HPDE6-E6E7 (cell line): ENCODE measurements at regions not wholly inside any gene's neighbourhood (a gene's known extent, or its start where the extent isn't known, plus 50 kb on each side); places are given as distances from the start of the nearest gene placed in this dataset.
"Not testable (repeated sequence)": the region's sequence is repeated elsewhere in the genome, so short reads cannot be mapped to it uniquely, and the experiment has no call there.

ENCODE experiments used
- DNase-seq: peaks from one replicate; pipeline ENCODE4 v3.0.0; 2011; ENCODE audit warnings: missing footprints; ENCODE audit errors: extremely low spot score

DNA sequence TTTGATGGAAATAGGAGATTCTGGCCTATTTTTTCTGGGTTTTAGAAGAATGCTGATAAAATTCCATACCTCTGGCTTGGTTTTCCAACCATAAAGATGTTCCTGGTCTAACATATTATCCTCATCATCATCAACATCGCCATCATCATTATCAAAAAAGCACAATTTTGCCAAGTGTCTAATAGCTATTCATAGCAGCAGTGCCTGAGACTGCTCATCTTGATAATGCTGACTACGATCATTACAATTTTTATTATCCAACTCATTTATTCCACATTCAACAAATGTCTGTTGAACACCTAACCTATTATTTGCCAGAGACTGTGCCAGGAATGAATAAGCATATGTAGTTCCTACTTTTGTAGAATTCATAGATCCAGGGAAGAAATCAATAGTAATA lies 303.5 kb upstream of the GATB start:
- no peak for DNase-seq

DNA sequence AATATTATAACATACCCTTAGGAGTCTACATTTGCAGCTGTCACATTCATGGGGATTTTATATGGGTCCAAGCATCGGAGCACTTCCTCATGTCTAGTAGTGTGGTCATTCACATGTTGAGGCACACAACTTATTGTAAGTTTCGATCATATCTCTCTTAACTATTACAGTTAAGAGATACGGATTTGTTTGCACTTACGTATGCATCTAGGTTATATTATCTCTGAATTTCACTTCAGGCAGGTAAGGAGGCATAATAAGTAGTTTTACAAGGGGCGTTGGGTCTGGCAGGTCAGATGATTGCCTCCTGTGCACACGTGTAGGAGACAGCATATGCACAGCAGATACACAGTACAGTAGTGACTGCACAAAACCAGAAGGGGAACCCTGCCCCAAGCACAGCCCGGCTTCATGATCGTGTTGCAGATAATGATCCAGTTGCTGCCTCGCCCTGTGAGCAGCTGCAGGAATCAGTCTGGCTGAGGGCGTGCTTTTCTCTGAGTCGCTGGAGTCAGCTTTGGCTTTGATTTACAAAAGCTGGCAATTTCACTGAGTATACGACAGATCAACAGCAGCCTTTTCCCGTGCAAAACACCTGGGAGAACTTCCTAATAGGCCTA lies 302.9 kb upstream of the GATB start:
- no peak for DNase-seq

DNA sequence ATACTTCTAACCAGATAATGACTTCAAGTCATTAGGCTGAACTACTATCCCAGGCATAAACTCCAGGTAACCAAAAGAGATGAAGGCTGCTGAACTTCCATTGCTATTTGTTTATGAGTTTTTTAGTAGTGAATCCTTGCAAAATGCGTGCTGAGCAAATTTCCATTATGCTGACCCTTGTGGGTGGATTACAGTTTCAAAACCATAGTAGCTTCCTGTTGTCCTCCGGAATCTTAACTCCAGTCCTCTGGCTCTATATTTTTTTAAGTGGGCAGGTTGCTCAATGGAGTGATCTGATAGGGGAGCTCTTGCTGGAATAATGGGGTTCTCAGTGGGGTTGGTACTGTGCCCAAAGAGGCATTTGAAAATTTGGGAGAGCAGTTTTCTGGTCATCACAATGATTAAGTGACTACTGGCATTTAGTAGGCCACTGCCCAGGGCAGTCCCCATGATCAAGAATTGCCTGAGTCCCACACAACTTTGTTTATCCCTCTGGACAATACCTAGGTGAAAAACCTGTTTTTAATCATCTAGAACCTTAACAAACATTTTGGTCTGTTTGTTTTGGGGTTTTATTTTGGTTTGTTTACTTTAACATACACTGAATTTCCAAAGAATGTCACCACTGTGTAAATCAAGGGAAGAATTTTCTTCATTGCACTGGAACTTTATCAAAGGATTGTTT lies 302.3 kb upstream of the GATB start:
- no peak for DNase-seq

DNA sequence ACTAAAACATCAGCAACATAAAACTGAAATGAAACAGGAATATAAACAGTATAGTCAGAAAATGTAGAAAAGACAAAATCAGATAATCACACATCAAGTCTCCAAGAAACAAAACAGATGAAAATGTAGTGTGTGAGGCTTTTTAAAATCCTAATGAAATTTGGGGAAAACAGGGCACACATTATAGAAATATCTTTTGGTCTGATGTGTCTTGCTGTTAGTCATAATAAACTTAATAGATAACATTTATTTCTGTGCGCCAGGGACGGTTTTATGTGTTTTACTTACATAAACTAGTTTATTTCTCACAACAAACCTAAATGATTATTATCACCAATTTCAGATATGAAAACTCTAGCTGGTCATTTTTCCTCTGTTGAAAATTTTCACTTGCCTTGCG lies 293.9 kb upstream of the GATB start:
- no peak for DNase-seq

DNA sequence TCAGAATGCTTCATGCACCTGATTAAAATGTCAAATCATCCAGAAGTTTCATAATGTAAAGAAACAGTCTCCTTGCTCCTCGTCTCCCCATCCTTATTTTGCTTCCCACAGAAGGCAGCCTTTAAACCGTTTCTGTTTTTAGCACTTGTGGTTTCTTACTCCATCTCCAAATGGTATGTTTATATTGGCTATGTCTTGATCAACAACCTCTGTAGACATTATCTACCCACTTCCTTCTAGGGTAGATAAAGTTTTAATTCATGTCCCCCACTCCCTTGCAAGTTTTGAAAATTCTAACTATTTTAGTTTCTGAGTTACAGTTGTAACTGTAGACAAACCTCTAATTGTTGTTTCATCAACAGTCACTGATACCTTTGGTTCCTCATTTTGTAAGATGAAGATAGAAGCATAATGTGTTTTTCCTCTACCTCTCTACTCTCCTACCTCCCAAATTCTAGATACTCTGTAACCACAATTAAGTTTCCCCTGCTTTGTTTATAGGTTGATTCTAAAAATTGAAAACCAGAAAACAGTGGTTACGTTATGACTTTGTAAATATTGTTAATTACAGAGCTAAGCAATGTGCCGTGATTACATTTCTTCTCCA lies 291.7 kb upstream of the GATB start:
- no peak for DNase-seq

GRCh38 chr4:152051332-152051731 lies 290.5 kb upstream of the GATB start:
- DNase-seq, result not testable (repeated sequence)

DNA sequence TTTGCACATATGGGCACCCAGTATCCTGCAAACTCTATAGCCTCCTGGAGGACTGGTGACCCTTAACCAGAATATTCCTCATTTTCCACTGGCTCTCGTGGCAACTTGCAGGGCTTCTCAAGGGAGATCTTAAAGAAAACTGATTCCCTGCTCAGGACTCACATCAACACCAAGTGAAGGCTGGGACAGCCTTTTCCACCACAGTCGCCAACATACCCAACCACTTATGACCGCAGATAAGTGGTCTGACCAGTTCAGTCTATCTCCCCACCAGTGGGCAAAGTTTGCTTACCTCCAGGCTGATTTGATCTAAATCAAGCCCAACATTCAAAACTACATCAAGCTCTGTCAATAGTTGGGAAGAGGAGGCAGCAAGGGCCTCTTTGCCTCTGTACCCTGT lies 289.3 kb upstream of the GATB start:
- no peak for DNase-seq

- no peak for DNase-seq
Measured at GRCh38 chr4:152047451-152047850, 286.6 kb upstream of the GATB start.

DNA sequence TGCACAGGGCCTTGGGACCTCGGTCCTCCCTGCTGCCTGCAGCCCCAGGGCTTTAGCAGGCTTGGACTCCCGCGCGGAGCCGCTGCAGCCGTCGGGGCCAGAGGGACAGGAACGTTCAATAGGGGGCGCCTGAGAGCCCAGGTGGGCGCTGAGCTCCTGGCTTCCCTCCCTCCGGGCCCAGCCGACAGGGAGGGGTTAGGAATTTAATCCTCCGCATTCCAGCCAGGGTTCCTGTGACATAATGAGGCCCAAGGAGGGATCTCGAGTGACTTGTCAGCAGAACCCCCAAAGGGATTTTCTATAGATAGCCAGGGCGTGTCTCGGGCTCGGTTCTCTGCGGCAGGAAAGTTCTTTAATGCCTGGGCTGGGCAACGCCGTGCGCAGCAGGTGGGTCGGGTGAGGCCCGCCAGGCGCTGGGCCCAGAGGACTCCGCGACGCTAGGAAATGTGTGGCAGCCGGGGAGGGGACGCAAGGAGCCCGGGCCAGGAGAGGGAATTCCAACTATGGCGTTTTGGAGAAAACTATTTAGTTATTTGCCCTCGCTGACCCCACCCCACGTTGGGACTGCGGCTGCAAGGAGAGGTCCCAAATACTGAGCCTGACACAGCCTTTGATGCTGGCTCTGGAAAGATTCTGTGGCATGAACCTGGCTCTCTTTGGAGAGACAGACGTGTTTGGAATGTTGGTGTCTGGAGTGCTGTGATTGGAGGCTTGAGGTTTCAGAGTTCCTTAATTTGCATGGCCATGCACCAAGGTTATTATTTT lies 285.2 kb upstream of the GATB start:
- DNase-seq, result peak; percentile 13

GRCh38 chr4:152045449-152045806 lies 284.6 kb upstream of the GATB start:
- no peak for DNase-seq

DNA sequence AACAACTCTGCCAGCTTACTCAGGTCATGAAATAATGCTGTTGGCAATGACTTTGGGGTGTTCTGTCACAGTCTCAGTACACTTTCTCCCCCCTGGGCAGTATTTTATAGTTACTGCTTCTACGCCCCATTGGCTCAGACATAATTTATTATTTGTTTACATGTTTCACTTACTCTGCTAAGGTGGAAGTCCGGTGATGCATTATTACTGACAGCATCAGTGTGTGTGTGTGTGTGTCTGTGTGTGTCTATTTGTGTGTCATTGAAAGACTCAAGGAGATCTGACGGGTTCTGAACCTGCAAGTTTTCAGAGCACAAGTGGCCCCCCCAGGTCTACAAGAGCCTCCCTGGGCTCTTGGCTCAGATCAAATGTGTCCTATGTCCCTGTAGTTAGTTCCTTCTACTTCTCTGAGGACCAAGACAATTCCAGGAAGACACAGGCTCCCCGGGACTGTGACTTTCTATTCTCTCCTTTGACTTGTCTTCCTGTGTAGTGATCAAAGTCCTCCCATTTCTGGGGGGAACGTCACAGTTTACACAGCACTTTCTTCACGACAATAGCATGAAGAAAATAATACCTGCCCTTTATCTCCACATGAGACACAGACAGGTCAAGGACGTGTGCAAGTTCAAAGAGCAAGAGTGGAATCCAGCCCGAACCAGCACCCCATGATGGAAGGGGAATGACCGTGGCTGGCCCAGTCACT lies 283.7 kb upstream of the GATB start:
- DNase-seq, result no peak

DNA sequence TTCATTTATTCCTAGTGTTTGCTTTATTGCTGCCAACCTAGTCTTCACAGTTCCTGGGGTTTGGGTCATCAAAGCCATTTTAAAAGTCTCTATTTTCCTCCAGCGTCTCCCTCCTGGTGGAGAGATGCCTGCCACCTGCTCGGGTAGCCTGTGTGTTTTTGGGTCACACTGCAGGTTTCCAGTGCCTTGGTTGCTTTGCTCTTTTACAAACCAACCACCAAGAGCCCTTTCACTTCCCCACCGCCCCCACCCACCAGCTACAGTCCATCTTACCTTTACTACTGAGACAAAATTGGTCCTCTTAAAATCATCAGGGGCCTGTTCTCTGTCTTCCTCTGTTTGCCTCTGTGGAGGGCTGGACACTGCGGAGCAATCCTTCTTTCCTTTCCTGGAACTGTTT lies 280.5 kb upstream of the GATB start:
- DNase-seq, result no peak

- DNase-seq, result no peak
Measured at GRCh38 chr4:152039691-152040090, 278.9 kb upstream of the GATB start.

DNA sequence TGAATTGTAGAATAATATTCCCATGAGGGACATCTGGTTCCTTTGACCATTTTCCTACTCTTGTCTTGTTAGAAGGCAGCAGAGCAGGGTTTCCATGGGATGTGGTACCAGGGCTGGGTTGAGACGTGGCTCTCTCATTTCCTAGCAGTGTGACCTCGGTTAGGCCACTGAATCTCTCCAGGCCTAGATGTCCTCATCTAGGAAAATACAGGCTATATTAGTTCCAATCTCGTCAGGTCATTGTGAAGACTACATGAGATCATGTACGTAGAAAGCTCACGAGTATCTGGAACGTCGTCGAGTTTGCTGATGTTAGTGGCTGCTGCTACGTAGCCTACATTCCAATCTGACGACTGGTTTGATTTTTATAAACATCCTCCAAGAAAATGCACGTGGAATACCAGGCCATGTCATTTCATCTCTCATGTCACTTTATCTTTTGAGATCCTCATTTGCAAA lies 278.2 kb upstream of the GATB start:
- DNase-seq, result no peak

GRCh38 chr4:152038238-152038637 lies 277.4 kb upstream of the GATB start:
- no peak for DNase-seq

- no peak for DNase-seq
Measured at GRCh38 chr4:152037435-152037834, 276.6 kb upstream of the GATB start.

DNA sequence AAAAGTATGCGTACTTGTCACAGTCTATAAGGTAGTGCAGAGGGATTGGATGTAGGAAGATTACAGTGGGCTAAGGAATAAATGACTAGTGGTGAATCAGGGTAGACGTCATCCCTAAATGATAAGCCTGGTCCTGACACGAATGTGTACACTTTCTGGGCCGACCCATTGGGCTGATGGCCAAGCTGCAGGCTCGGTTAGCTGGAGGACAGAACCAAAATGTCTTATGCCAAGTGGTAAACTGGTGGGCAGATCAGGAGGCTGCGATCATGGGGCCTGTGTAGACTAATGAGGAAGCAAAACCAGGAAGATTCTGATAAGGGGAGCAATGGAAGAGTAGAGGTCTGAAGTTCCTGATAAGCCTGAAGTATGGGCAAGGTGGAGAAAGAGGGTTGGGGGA lies 272.8 kb upstream of the GATB start:
- DNase-seq, result no peak

- DNase-seq, result no peak
Measured at GRCh38 chr4:152032722-152033131, 271.9 kb upstream of the GATB start.

DNA sequence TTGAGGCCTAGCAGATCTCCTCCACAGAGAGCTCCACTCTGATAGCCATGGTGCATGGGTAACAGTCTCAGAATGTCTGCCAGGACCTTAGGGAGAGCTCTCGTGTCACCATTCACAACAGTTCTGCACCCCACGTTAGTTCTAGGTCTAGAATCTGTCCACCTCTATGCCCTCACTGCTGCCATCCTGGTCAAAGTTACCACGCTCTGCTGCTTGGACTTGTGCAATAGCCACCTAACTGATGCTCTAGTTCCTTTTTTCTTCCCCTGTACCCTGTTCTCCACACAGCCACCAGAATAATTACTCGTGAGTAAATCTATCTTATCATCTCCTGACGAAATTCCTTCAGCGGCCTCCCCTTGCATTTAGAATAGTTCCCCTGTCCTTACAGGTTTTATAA lies 268.8 kb upstream of the GATB start:
- DNase-seq, result no peak

- DNase-seq, result no peak
Measured at GRCh38 chr4:152028131-152028530, 267.3 kb upstream of the GATB start.

DNA sequence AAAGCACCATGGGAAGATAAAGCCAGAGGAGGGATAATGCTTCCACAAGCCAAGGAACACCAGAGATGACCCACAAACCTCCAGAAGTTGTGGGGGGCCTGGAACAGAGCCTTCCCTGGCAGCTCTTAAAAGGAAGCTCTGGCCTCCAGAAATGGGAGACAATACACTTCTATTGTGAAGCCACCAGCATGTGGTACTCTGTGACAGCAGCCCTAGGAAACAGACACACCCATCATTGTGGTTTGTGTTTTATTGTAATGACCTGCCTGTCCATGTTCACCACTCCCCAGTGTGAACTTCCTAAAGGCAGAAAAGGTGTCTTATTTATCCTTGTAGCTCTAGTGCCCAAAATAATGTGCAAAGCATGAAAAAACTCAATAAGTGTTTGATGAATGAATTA lies 264.1 kb upstream of the GATB start:
- DNase-seq, result no peak

- no peak for DNase-seq
Measured at GRCh38 chr4:152023674-152024073, 262.9 kb upstream of the GATB start.
